SU-DHL-6 (cell line): ENCODE measurements at regions not wholly inside any gene's neighbourhood (a gene's known extent, or its start where the extent isn't known, plus 50 kb on each side); places are given as distances from the start of the nearest gene placed in this dataset.
"Not testable (repeated sequence)": the region's sequence is repeated elsewhere in the genome, so short reads cannot be mapped to it uniquely, and the experiment has no call there.

Source experiments
- H2AFZ ChIP-seq: fragments of 200-600 bp; sonication (generic); 2 replicates; pipeline ENCODE4 v1.6.1; 2014; ENCODE audit warnings: low read depth, mild to moderate bottlenecking, moderate library complexity, mixed read lengths, antibody characterized with exemption, low read length; ENCODE audit not compliant: severe bottlenecking
- H3F3A ChIP-seq: fragments of 200-600 bp; shearing (Covaris generic); 2 replicates; pipeline ENCODE4 v1.6.0; 2016; ENCODE audit warnings: antibody characterized with exemption, mild to moderate bottlenecking; ENCODE audit not compliant: insufficient read depth
- H3K27ac ChIP-seq: fragments of 200-600 bp; sonication (generic); 2 replicates; pipeline ENCODE4 v1.5.1; 2016; ENCODE audit warnings: low read depth, mild to moderate bottlenecking, low read length, moderate library complexity, mixed read lengths
- H3K27me3 ChIP-seq: fragments of 200-600 bp; sonication (generic), shearing (Covaris generic); 2 replicates; pipeline ENCODE4 v1.6.0; 2014; ENCODE audit warnings: mild to moderate bottlenecking, low read length
- H3K36me3 ChIP-seq: fragments of 200-600 bp; sonication (generic); 2 replicates; pipeline ENCODE4 v1.6.1; 2014; ENCODE audit warnings: mild to moderate bottlenecking, low read length, mixed read lengths
- H3K4me2 ChIP-seq: fragments of 300-600, 200-600 bp; shearing (Covaris generic), sonication (generic); 2 replicates; pipeline ENCODE4 v1.6.0; 2014; ENCODE audit warnings: low read length, low read depth, mild to moderate bottlenecking; ENCODE audit not compliant: poor library complexity, severe bottlenecking
- H3K4me3 ChIP-seq: fragments of 200-600 bp; sonication (generic); 2 replicates; pipeline ENCODE4 v1.5.1; 2014; ENCODE audit warnings: antibody characterized with exemption, low read length, mild to moderate bottlenecking, mixed read lengths; ENCODE audit not compliant: insufficient read depth, poor library complexity, severe bottlenecking
- H3K79me2 ChIP-seq: fragments of 200-600 bp; sonication (generic); 2 replicates; pipeline ENCODE4 v1.6.1; 2014; ENCODE audit warnings: mild to moderate bottlenecking, low read length, moderate library complexity; ENCODE audit not compliant: insufficient read depth
- H3K9ac ChIP-seq: fragments of 200-600 bp; sonication (generic); 2 replicates; pipeline ENCODE4 v1.7.0; 2014; ENCODE audit warnings: mild to moderate bottlenecking, low read length
- H3K9me2 ChIP-seq: fragments of 200-600 bp; sonication (generic); replicated peaks from 2 replicates; pipeline ENCODE4 v1.6.1; 2014; ENCODE audit warnings: low read length; ENCODE audit not compliant: insufficient read depth
- H3K9me3 ChIP-seq: fragments of 200-600 bp; sonication (generic); 2 replicates; pipeline ENCODE4 v1.6.1; 2014; ENCODE audit warnings: low read length, mixed read lengths; ENCODE audit not compliant: insufficient read depth
- H4K20me1 ChIP-seq: fragments of 200-600 bp; sonication (generic); 2 replicates; pipeline ENCODE4 v1.6.1; 2014; ENCODE audit warnings: low read depth, mild to moderate bottlenecking, antibody characterized with exemption, low read length, moderate library complexity, mixed read lengths
- EZH2phosphoT487 ChIP-seq: fragments of 200-600 bp; sonication (generic), shearing (Covaris generic); conservative IDR thresholded peaks from 2 replicates; pipeline ENCODE4 v1.6.1; 2018; ENCODE audit warnings: mild to moderate bottlenecking, antibody characterized with exemption, low read length, moderate library complexity, mixed read lengths
- TF ChIP-seq, protein P1 (sequence below): fragments of 200-600 bp; sonication (generic); IDR thresholded peaks from one replicate; pipeline ENCODE4 v1.5.1; 2017; ENCODE audit warnings: antibody characterized with exemption, mild to moderate bottlenecking, low read length, moderate library complexity; ENCODE audit not compliant: insufficient read depth, poor library complexity, severe bottlenecking

- no peaks in the 10 kb centered on the region for H3K27me3 ChIP-seq
- H3K27ac ChIP-seq = no peak overlapping the region
- TF ChIP-seq EZH2phosphoT487 = no peak
- TF ChIP-seq, protein P1, sequence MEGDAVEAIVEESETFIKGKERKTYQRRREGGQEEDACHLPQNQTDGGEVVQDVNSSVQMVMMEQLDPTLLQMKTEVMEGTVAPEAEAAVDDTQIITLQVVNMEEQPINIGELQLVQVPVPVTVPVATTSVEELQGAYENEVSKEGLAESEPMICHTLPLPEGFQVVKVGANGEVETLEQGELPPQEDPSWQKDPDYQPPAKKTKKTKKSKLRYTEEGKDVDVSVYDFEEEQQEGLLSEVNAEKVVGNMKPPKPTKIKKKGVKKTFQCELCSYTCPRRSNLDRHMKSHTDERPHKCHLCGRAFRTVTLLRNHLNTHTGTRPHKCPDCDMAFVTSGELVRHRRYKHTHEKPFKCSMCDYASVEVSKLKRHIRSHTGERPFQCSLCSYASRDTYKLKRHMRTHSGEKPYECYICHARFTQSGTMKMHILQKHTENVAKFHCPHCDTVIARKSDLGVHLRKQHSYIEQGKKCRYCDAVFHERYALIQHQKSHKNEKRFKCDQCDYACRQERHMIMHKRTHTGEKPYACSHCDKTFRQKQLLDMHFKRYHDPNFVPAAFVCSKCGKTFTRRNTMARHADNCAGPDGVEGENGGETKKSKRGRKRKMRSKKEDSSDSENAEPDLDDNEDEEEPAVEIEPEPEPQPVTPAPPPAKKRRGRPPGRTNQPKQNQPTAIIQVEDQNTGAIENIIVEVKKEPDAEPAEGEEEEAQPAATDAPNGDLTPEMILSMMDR = no peak
- H3K79me2 ChIP-seq = no peaks in the 10 kb centered on the region
- no peak overlapping the region for H3K4me2 ChIP-seq
- no peaks in the 10 kb centered on the region for H4K20me1 ChIP-seq
- H3K9ac ChIP-seq = no peak overlapping the region
- H3K9me3 ChIP-seq = no peaks in the 10 kb centered on the region
- no peaks in the 10 kb centered on the region for H3F3A ChIP-seq
- H3K9me2 ChIP-seq = no peaks in the 10 kb centered on the region
- no peaks in the 10 kb centered on the region for H3K36me3 ChIP-seq
- no peak overlapping the region for H3K4me3 ChIP-seq
- H2AFZ ChIP-seq = no peak overlapping the region
These were observed 146.3 kb downstream of the OTUD1 start for GRCh38 chr10:23585186-23585585.

GRCh38 chr10:23585666-23586065, 146.8 kb downstream of the OTUD1 start:
- H3K9me3 ChIP-seq = no peaks in the 10 kb centered on the region
- no peaks in the 10 kb centered on the region for H4K20me1 ChIP-seq
- no peak overlapping the region for H3K4me2 ChIP-seq
- no peaks in the 10 kb centered on the region for H3K79me2 ChIP-seq
- H2AFZ ChIP-seq = no peak overlapping the region
- H3K36me3 ChIP-seq = no peaks in the 10 kb centered on the region
- no peaks in the 10 kb centered on the region for H3K27me3 ChIP-seq
- H3F3A ChIP-seq = no peaks in the 10 kb centered on the region
- no peak overlapping the region for H3K4me3 ChIP-seq
- TF ChIP-seq EZH2phosphoT487 = no peak
- TF ChIP-seq, protein P1 = no peak
- H3K9me2 ChIP-seq = no peaks in the 10 kb centered on the region
- H3K27ac ChIP-seq = no peak overlapping the region
- H3K9ac ChIP-seq = no peak overlapping the region

DNA sequence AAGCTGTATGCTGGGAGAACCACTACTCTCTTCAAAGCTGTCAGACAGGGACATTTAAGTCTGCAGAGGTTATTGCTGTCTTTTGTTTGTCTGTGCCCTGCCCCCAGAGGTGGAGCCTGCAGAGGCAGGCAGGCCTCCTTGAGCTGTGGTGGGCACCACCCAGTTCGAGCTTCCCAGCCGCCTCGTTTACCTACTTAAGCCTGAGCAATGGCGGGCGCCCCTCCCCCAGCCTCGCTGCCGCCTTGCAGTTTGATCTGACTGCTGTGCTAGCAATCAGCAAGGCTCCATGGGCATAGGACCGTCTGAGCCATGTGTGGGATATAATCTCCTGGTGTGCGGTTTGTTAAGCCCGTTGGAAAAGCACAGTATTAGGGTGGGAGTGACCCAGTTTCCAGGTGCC, 156.4 kb downstream of the OTUD1 start:
- not testable (repeated sequence) for H4K20me1 ChIP-seq, H3K9me3 ChIP-seq, H3F3A ChIP-seq, H3K9me2 ChIP-seq, H3K36me3 ChIP-seq, H3K79me2 ChIP-seq, H3K4me3 ChIP-seq, H2AFZ ChIP-seq, H3K27me3 ChIP-seq, H3K27ac ChIP-seq, H3K4me2 ChIP-seq, H3K9ac ChIP-seq

DNA sequence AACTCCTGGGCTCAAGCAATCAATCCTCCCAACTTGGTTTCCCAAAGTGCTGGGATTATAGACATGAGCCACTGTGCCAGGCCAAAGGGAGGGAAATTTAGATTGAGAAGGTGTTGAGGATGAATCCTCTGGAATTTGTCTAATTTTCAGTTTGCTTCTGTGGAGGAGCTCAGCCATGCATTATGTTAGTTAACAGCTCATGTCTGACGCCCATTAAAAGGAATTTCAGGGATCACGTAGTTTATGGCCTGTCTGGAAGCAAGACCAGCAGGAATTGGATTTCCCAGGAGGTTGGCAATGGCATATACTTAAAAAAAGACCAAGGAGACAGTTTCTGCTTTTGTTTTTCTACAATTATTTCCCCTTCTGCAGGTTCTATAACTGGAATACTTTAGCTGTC, 165.7 kb downstream of the OTUD1 start:
- Histone ChIP-seq H3K36me3 (no peaks in the 10 kb centered on the region), H3K9me3 (no peaks in the 10 kb centered on the region), H3K79me2 (no peaks in the 10 kb centered on the region), H3K4me2 (no peak overlapping the region), H3K9me2 (no peaks in the 10 kb centered on the region), H3K9ac (no peak overlapping the region), H3K4me3 (no peak overlapping the region), H3K27ac (no peak overlapping the region), H3K27me3 (no peaks in the 10 kb centered on the region), H2AFZ (no peak overlapping the region), H4K20me1 (no peaks in the 10 kb centered on the region), H3F3A (no peaks in the 10 kb centered on the region)
- TF ChIP-seq, protein P1 = no peak
- no peak for TF ChIP-seq EZH2phosphoT487
